GM23338 (cell line): ENCODE measurements at regions not wholly inside any gene's neighbourhood (a gene's known extent, or its start where the extent isn't known, plus 50 kb on each side); places are given as distances from the start of the nearest gene placed in this dataset.

Experiments used
- ATAC-seq: fragments of 200-7000 bp; cut with Tn5 transposase; 3 replicates; pipeline ENCODE4 v1.9.1; 2020
- DNase-seq: peaks from one replicate; pipeline ENCODE4 v3.0.0-alpha.2; 2015; ENCODE audit warnings: low spot score
- H2AFZ ChIP-seq: fragments of 200-600 bp; sonication (generic); 2 replicates; pipeline ENCODE4 v1.8.0; 2016; ENCODE audit warnings: antibody characterized with exemption, mild to moderate bottlenecking, moderate library complexity
- H3F3A ChIP-seq: fragments of 200-600 bp; sonication (generic); replicated peaks from 2 replicates; pipeline ENCODE4 v1.8.0; 2017; ENCODE audit warnings: antibody characterized with exemption, mixed run types, low read depth
- H3K27ac ChIP-seq: fragments of 200-600 bp; sonication (generic); 2 replicates; pipeline ENCODE4 v1.6.1; 2016; ENCODE audit warnings: low read depth
- H3K27me3 ChIP-seq: fragments of 200-600 bp; sonication (generic); 2 replicates; pipeline ENCODE4 v1.8.0; 2016; ENCODE audit warnings: mild to moderate bottlenecking, mixed run types, moderate library complexity; ENCODE audit not compliant: insufficient read depth
- H3K36me3 ChIP-seq: fragments of 200-600 bp; sonication (generic); 2 replicates; pipeline ENCODE4 v1.8.0; 2016; ENCODE audit warnings: mild to moderate bottlenecking; ENCODE audit not compliant: insufficient read depth
- H3K4me1 ChIP-seq: fragments of 200-600 bp; sonication (generic); 2 replicates; pipeline ENCODE4 v1.8.0; 2016; ENCODE audit warnings: mild to moderate bottlenecking, moderate library complexity; ENCODE audit not compliant: insufficient read depth
- H3K4me2 ChIP-seq: fragments of 200-600 bp; sonication (generic); 2 replicates; pipeline ENCODE4 v1.7.1; 2017; ENCODE audit warnings: mixed run types
- H3K4me3 ChIP-seq: fragments of 200-600 bp; sonication (generic); 2 replicates; pipeline ENCODE4 v1.6.1; 2016; ENCODE audit warnings: mixed run types
- H3K79me2 ChIP-seq: fragments of 200-600 bp; sonication (generic); replicated peaks from 2 replicates; pipeline ENCODE4 v1.8.0; 2017; ENCODE audit warnings: mild to moderate bottlenecking; ENCODE audit not compliant: insufficient read depth
- H3K9me2 ChIP-seq: fragments of 200-600 bp; sonication (generic); 2 replicates; pipeline ENCODE4 v1.8.0; 2017; ENCODE audit not compliant: insufficient read depth
- H4K20me1 ChIP-seq: fragments of 200-600 bp; sonication (generic); replicated peaks from 2 replicates; pipeline ENCODE4 v1.8.0; 2017; ENCODE audit warnings: mild to moderate bottlenecking; ENCODE audit not compliant: insufficient read depth
- H3K27ac Mint-ChIP-seq: 2 replicates; pipeline ENCODE4 v1.8.0; 2020; ENCODE audit warnings: inconsistent platforms, mild to moderate bottlenecking, moderate library complexity, mixed read lengths
- H3K27me3 Mint-ChIP-seq: 3 replicates; pipeline ENCODE4 v1.8.0; 2022; ENCODE audit warnings: low read depth, mild to moderate bottlenecking, moderate library complexity, mixed read lengths, inconsistent platforms; ENCODE audit not compliant: insufficient read depth, poor library complexity
- H3K36me3 Mint-ChIP-seq: 3 replicates; pipeline ENCODE4 v1.8.0; 2021; ENCODE audit warnings: low read depth, mild to moderate bottlenecking, inconsistent platforms, moderate library complexity, mixed read lengths
- H3K4me1 Mint-ChIP-seq: 3 replicates; pipeline ENCODE4 v1.8.0; 2020; ENCODE audit warnings: mild to moderate bottlenecking, inconsistent platforms, mixed read lengths
- H3K4me3 Mint-ChIP-seq: 3 replicates; pipeline ENCODE4 v1.8.0; 2021; ENCODE audit warnings: moderate library complexity, mild to moderate bottlenecking, inconsistent platforms, mixed read lengths
- H3K9me3 Mint-ChIP-seq: 3 replicates; pipeline ENCODE4 v1.8.0; 2020; ENCODE audit warnings: moderate library complexity, mild to moderate bottlenecking, inconsistent platforms, mixed read lengths
- CREB1 ChIP-seq: fragments of 250-450 bp; sonication (Bioruptor Pico); IDR thresholded peaks from 2 replicates; pipeline ENCODE4 v1.5.0; 2020; ENCODE audit warnings: low read depth, mild to moderate bottlenecking, moderate library complexity
- CTCF ChIP-seq, 2 experiments: fragments of 200-600 bp in 1 of 2; sonication (generic) in 1 of 2; conservative IDR thresholded peaks; 2 replicates each; pipeline versions ENCODE4 v1.5.1 to v1.6.1; 2016 to 2017; ENCODE audit warnings: antibody characterized with exemption in 2 of 2, low read depth in 2 of 2, mild to moderate bottlenecking in 2 of 2, moderate library complexity in 1 of 2
- ETS1 ChIP-seq: IDR thresholded peaks from 2 replicates; pipeline ENCODE4 v1.6.1; 2016; ENCODE audit warnings: antibody characterized with exemption
- EZH2 ChIP-seq: fragments of 200-600 bp; sonication (generic); IDR thresholded peaks from one replicate; pipeline ENCODE4 v1.8.0; 2017; ENCODE audit warnings: antibody characterized with exemption, mild to moderate bottlenecking, low read depth; ENCODE audit not compliant: unreplicated experiment
- EZH2phosphoT487 ChIP-seq: fragments of 200-600 bp; sonication (generic); IDR thresholded peaks from one replicate; pipeline ENCODE4 v1.8.1; 2018; ENCODE audit warnings: antibody characterized with exemption; ENCODE audit not compliant: unreplicated experiment
- JUNB ChIP-seq: IDR thresholded peaks from one replicate; pipeline ENCODE4 v1.6.1; 2016; ENCODE audit warnings: antibody characterized with exemption; ENCODE audit not compliant: unreplicated experiment
- NANOG ChIP-seq: IDR thresholded peaks from 2 replicates; pipeline ENCODE4 v1.6.1; 2016; ENCODE audit warnings: antibody characterized with exemption, borderline replicate concordance
- POLR2AphosphoS5 ChIP-seq: IDR thresholded peaks from 2 replicates; pipeline ENCODE4 v1.6.1; 2016; ENCODE audit warnings: antibody characterized with exemption, low read depth
- REST ChIP-seq: IDR thresholded peaks from one replicate; pipeline ENCODE4 v1.6.1; 2018; ENCODE audit warnings: antibody characterized with exemption; ENCODE audit not compliant: unreplicated experiment
- STAT1 ChIP-seq: IDR thresholded peaks from one replicate; pipeline ENCODE4 v1.6.1; 2016; ENCODE audit warnings: antibody characterized with exemption; ENCODE audit not compliant: unreplicated experiment
- ZNF114 ChIP-seq: fragments of 250-450 bp; sonication (Bioruptor Pico); IDR thresholded peaks from 2 replicates; pipeline ENCODE4 v1.5.0; 2020; ENCODE audit warnings: mild to moderate bottlenecking, moderate library complexity
- ZNF331 ChIP-seq: fragments of 250-450 bp; sonication (Bioruptor Pico); IDR thresholded peaks from 2 replicates; pipeline ENCODE4 v1.5.0; 2020; ENCODE audit warnings: low read depth, mild to moderate bottlenecking, moderate library complexity
- ZNF462 ChIP-seq: fragments of 250-450 bp; sonication (Bioruptor Pico); IDR thresholded peaks from 2 replicates; pipeline ENCODE4 v1.5.0; 2020; ENCODE audit warnings: mild to moderate bottlenecking, moderate library complexity

- TF ChIP-seq ETS1 (no peak), JUNB (no peak), ZNF331 (CRISPR knock-in tag) (no peak), POLR2AphosphoS5 (no peak), EZH2 (no peak), NANOG (no peak), EZH2phosphoT487 (no peak), CTCF (conservative IDR thresholded peaks at IDR 0.05; ENCODE audit: low read depth in 2 of 2) (no peak), STAT1 (no peak), REST (no peak), CREB1 (CRISPR knock-in tag) (no peak), ZNF114 (CRISPR knock-in tag) (no peak), ZNF462 (CRISPR knock-in tag) (no peak)
- no peak overlapping the region for H3K4me3 Mint-ChIP-seq
- DNase-seq (no peak), ATAC-seq (no peak)
- Histone ChIP-seq H3K36me3 (no peaks in the 10 kb centered on the region), H3K27ac (no peak overlapping the region), H4K20me1 (no peaks in the 10 kb centered on the region), H3F3A (no peaks in the 10 kb centered on the region), H3K9me2 (peaks cover 11% of the 10 kb centered on the region), H3K4me2 (no peak overlapping the region), H3K4me3 (no peak overlapping the region), H3K79me2 (no peaks in the 10 kb centered on the region), H2AFZ (no peak overlapping the region), H3K4me1 (no peaks in the 10 kb centered on the region), H3K27me3 (no peaks in the 10 kb centered on the region)
- peaks cover 6% of the 10 kb centered on the region for H3K27me3 Mint-ChIP-seq
- no peak overlapping the region for H3K27ac Mint-ChIP-seq
- H3K4me1 Mint-ChIP-seq: peaks cover 6% of the 10 kb centered on the region; the same call in 2 of the 3 replicates
- H3K36me3 Mint-ChIP-seq: peaks cover 7% of the 10 kb centered on the region; the same call in 2 of the 3 replicates
- peaks cover 7% of the 10 kb centered on the region; the same call in 2 of the 3 replicates for H3K9me3 Mint-ChIP-seq
Measured at GRCh38 chr13:73579574-73580274, 520.9 kb downstream of the KLF5 start.
